Hematopoietic multipotent progenitor cell treated with erythropoietin and hydrocortisone succinate and interleukin-3 and kit ligand, for 8 days (in vitro differentiated cells): ENCODE measurements at regions not wholly inside any gene's neighbourhood (a gene's known extent, or its start where the extent isn't known, plus 50 kb on each side); places are given as distances from the start of the nearest gene placed in this dataset.
"Not testable (repeated sequence)": the region's sequence is repeated elsewhere in the genome, so short reads cannot be mapped to it uniquely, and the experiment has no call there.

Experiments
- DNase-seq: peaks from one replicate; pipeline ENCODE4 v3.0.0-alpha.2; 2015

GRCh38 chr20:19120569-19120968, 91.9 kb upstream of the SLC24A3 start:
- no peak for DNase-seq

GRCh38 chr20:19121463-19121862, 91.0 kb upstream of the SLC24A3 start:
- no peak for DNase-seq

GRCh38 chr20:19121916-19122315, 90.5 kb upstream of the SLC24A3 start:
- DNase-seq: no peak

- DNase-seq: no peak
Measured at GRCh38 chr20:19122395-19122794, 90.0 kb upstream of the SLC24A3 start.

- DNase-seq: no peak
Measured at GRCh38 chr20:19125508-19125907, 86.9 kb upstream of the SLC24A3 start.

GRCh38 chr20:19129306-19129705, 83.1 kb upstream of the SLC24A3 start:
- DNase-seq: no peak

GRCh38 chr20:19129976-19130612, 82.3 kb upstream of the SLC24A3 start:
- no peak for DNase-seq

- DNase-seq: no peak
Measured at GRCh38 chr20:19130613-19130984, 81.8 kb upstream of the SLC24A3 start.

- DNase-seq: no peak
Measured at GRCh38 chr20:19137641-19138040, 74.8 kb upstream of the SLC24A3 start.

GRCh38 chr20:19138758-19139157, 73.7 kb upstream of the SLC24A3 start:
- DNase-seq: no peak

GRCh38 chr20:19139584-19139983, 72.9 kb upstream of the SLC24A3 start:
- DNase-seq: not testable (repeated sequence)

- no peak for DNase-seq
Measured at GRCh38 chr20:19141998-19142397, 70.4 kb upstream of the SLC24A3 start.

- no peak for DNase-seq
Measured at GRCh38 chr20:19143890-19144289, 68.6 kb upstream of the SLC24A3 start.

GRCh38 chr20:19161336-19161735, 51.1 kb upstream of the SLC24A3 start:
- no peak for DNase-seq
